Colonic mucosa (tissue), 4 donors: ENCODE measurements at regions not wholly inside any gene's neighbourhood (a gene's known extent, or its start where the extent isn't known, plus 50 kb on each side); places are given as distances from the start of the nearest gene placed in this dataset.

Experiments used
- DNase-seq: peaks from one replicate; pipeline ENCODE4 v3.0.0-alpha.2; 2020
- H3K27ac ChIP-seq: fragments of 200-600 bp; one replicate; pipeline ENCODE4 v1.8.0; 2021
- H3K27me3 ChIP-seq: fragments of 200-600 bp; one replicate; pipeline ENCODE4 v1.8.0; 2021
- H3K36me3 ChIP-seq: fragments of 200-600 bp; one replicate; pipeline ENCODE4 v1.8.0; 2021
- H3K4me1 ChIP-seq: fragments of 200-600 bp; one replicate; pipeline ENCODE4 v1.8.0; 2021; ENCODE audit warnings: mild to moderate bottlenecking
- H3K4me3 ChIP-seq: fragments of 200-600 bp; one replicate; pipeline ENCODE4 v1.8.0; 2021
- H3K9ac ChIP-seq, 2 donors: one replicate each; pipeline ENCODE4 v1.7.0; 2013; ENCODE audit warnings: control low read depth in 2 of 2, low read depth in 2 of 2, low read length in 2 of 2
- H3K9me3 ChIP-seq: fragments of 200-600 bp; one replicate; pipeline ENCODE4 v1.8.0; 2021
- intact Hi-C: fragments of 100-400 bp; cut with DNase I; formaldehyde crosslinking; loops from one replicate; pipeline ENCODE4 v1.14.1; 2022
- TF ChIP-seq, protein P1 (sequence below): fragments of 200-600 bp; IDR thresholded peaks from one replicate; pipeline ENCODE4 v1.8.0; 2022; ENCODE audit warnings: antibody characterized with exemption, mild to moderate bottlenecking
- donor health status: healthy.
- donor health status: DM: no; HTN: no; CAD: no.
- donor health status: DM: no; HTN: no; CAD: no.

DNA sequence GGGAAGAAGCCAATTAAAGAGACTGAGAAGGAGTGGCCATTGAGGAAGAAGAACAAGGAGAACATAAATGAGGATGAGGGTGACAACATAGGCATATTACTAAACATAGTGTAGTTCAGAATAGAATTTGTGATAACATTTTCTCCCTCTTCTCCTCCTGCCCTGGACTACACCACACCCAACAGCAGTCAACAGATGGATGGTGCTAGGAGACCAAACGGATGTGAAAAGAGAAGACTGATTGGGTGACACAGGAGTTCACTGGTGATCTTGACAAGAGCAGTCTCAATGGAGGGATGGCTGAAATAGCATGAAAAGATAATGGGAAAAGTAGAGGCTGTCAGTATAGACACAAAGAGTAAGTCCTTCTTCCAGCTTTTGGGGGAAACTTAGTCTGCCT is 226.5 kb upstream of the FGF13 start:
- no peak for DNase-seq
- TF ChIP-seq, protein P1, sequence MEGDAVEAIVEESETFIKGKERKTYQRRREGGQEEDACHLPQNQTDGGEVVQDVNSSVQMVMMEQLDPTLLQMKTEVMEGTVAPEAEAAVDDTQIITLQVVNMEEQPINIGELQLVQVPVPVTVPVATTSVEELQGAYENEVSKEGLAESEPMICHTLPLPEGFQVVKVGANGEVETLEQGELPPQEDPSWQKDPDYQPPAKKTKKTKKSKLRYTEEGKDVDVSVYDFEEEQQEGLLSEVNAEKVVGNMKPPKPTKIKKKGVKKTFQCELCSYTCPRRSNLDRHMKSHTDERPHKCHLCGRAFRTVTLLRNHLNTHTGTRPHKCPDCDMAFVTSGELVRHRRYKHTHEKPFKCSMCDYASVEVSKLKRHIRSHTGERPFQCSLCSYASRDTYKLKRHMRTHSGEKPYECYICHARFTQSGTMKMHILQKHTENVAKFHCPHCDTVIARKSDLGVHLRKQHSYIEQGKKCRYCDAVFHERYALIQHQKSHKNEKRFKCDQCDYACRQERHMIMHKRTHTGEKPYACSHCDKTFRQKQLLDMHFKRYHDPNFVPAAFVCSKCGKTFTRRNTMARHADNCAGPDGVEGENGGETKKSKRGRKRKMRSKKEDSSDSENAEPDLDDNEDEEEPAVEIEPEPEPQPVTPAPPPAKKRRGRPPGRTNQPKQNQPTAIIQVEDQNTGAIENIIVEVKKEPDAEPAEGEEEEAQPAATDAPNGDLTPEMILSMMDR: no peak
- H3K4me3 ChIP-seq: no peak overlapping the region
- H3K4me1 ChIP-seq: no peaks in the 10 kb centered on the region
- no peak overlapping the region for H3K27ac ChIP-seq
- no peaks in the 10 kb centered on the region for H3K9me3 ChIP-seq
- intact Hi-C loops: no loop called here
- H3K9ac ChIP-seq: no peak overlapping the region
- no peaks in the 10 kb centered on the region for H3K27me3 ChIP-seq
- no peaks in the 10 kb centered on the region for H3K36me3 ChIP-seq

- TF ChIP-seq, protein P1: no peak
- H3K9me3 ChIP-seq: no peaks in the 10 kb centered on the region
- no peak overlapping the region for H3K27ac ChIP-seq
- H3K4me3 ChIP-seq: no peak overlapping the region
- H3K36me3 ChIP-seq: no peaks in the 10 kb centered on the region
- DNase-seq: no peak
- intact Hi-C loops: no loop called here
- H3K9ac ChIP-seq: no peak overlapping the region
- H3K27me3 ChIP-seq: no peaks in the 10 kb centered on the region
- no peaks in the 10 kb centered on the region for H3K4me1 ChIP-seq
Measured at GRCh38 chrX:138931212-138931611, 219.7 kb upstream of the FGF13 start.

DNA sequence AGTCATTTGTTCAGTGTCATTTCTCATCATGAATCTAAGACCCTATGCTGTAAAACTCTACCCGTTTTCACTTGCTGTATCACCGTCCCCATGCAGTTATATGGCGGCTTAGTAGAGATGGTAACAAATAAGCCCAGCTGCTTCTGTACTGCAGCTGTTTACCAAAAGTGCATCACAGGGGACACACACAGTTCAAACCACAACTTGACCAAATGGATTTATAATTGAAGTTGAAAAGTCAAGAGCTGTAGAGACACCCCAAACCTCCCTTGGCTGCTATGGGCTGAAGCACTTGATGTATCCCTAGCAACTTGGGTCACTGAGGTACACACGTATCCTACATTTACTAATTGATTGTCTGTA is 219.0 kb upstream of the FGF13 start:
- Histone ChIP-seq H3K4me3 (no peak overlapping the region), H3K4me1 (no peaks in the 10 kb centered on the region), H3K36me3 (no peaks in the 10 kb centered on the region), H3K9me3 (no peaks in the 10 kb centered on the region), H3K9ac (no peak overlapping the region), H3K27me3 (no peaks in the 10 kb centered on the region), H3K27ac (no peak overlapping the region)
- intact Hi-C loops: no loop called here
- TF ChIP-seq, protein P1: no peak
- no peak for DNase-seq

- intact Hi-C loops: no loop called here
- no peaks in the 10 kb centered on the region for H3K9me3 ChIP-seq
- no peaks in the 10 kb centered on the region for H3K4me1 ChIP-seq
- no peak overlapping the region for H3K9ac ChIP-seq
- TF ChIP-seq, protein P1: no peak
- H3K36me3 ChIP-seq: no peaks in the 10 kb centered on the region
- no peaks in the 10 kb centered on the region for H3K27me3 ChIP-seq
- H3K27ac ChIP-seq: no peak overlapping the region
- no peak overlapping the region for H3K4me3 ChIP-seq
- no peak for DNase-seq
Measured at GRCh38 chrX:138929926-138930582, 218.5 kb upstream of the FGF13 start.

DNA sequence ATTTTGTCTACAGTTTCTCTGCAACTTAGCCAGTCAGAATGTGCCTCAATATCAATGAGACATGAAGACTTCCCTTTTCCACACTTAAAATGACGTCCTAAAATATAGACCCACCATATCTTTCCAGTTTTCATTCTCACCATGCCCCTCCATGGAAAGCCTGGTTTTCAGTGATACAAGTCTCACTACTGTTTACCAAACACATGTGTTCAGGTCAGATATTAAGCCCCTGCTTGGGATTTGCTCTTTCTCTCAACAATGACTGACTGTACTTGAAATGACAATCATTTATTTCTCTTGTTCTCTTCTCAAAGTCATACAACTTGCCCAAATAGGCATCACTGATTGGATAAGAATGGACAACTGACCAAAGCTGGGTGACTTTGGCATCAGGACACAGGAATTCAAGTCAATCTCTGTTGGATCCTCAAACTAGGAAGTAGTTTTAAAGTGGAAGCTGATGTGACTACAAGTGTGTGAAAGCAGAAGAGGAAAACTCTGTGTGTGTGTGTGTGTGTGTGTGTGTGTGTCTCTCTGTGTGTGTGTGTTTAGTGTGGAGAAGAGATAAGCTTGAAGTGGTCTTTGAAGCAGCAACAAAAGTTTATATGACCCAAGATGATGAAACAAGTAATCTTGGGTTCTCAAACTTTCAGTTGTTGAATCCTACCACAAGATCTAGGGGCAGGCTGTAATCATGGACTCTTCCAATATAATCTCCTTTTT is 217.4 kb upstream of the FGF13 start:
- Histone ChIP-seq H3K27me3 (no peaks in the 10 kb centered on the region), H3K9me3 (no peaks in the 10 kb centered on the region), H3K4me1 (no peaks in the 10 kb centered on the region), H3K4me3 (no peak overlapping the region), H3K36me3 (no peaks in the 10 kb centered on the region), H3K27ac (no peak overlapping the region), H3K9ac (no peak overlapping the region)
- no peak for DNase-seq
- TF ChIP-seq, protein P1: no peak
- intact Hi-C loops: no loop called here
